B cell (primary cell): ENCODE measurements at regions not wholly inside any gene's neighbourhood (a gene's known extent, or its start where the extent isn't known, plus 50 kb on each side); places are given as distances from the start of the nearest gene placed in this dataset.

ENCODE experiments used
- ATAC-seq: fragments of 200-7000 bp; cut with Tn5 transposase; one replicate; pipeline ENCODE4 v1.10.0; 2021; ENCODE audit warnings: low read depth, mild to moderate bottlenecking, moderate number of reproducible peaks, moderate library complexity
- CTCF ChIA-PET: fragments of 350-600 bp; sonication (Branson Sonifier 250); formaldehyde crosslinking; loops from one replicate; lab custom pipeline; 2021; ENCODE audit warnings: antibody characterized with exemption, inconsistent platforms; lab: Charles Lee
- POLR2A ChIA-PET: fragments of 350-600 bp; sonication (Branson Sonifier 250); formaldehyde crosslinking; loops from one replicate; lab custom pipeline; 2021; ENCODE audit warnings: antibody characterized with exemption; lab: Charles Lee
- DNase-seq: peaks from one replicate; pipeline ENCODE4 v3.0.0; 2013
- H2AFZ ChIP-seq: 2 replicates; pipeline ENCODE4 v1.6.1; 2012; ENCODE audit warnings: mild to moderate bottlenecking, low read depth, low read length; ENCODE audit not compliant: insufficient read depth, poor library complexity, severe bottlenecking
- H3K27ac ChIP-seq, 2 donors: 1 replicate in 1 of 2; 2 replicates in 1 of 2; pipeline ENCODE4 v1.5.1; 2012 to 2013; ENCODE audit warnings: low read length in 2 of 2, mild to moderate bottlenecking in 2 of 2, moderate library complexity in 1 of 2
- H3K27me3 ChIP-seq, 4 experiments: fragments of 200-600 bp in 1 of 4; sonication (generic) in 1 of 4; replicated peaks in 1 of 4; 1 replicate in 2 of 4; 2 replicates in 2 of 4; pipeline versions ENCODE4 v1.6.1 to v1.7.0; 2013 to 2016; ENCODE audit warnings: low read length in 3 of 4, mild to moderate bottlenecking in 2 of 4, mixed read lengths in 1 of 4, moderate library complexity in 1 of 4; ENCODE audit not compliant: insufficient read depth in 4 of 4, control insufficient read depth in 3 of 4; ENCODE audit errors: control extremely low read depth in 1 of 4
- H3K36me3 ChIP-seq, 2 experiments: replicated peaks in 1 of 2; 1 replicate in 1 of 2; 2 replicates in 1 of 2; pipeline versions ENCODE4 v1.6.1 to v1.7.1; 2013; ENCODE audit warnings: low read length in 1 of 2; ENCODE audit not compliant: insufficient read depth in 2 of 2, control insufficient read depth in 1 of 2; ENCODE audit errors: control extremely low read depth in 1 of 2, extremely low read depth in 1 of 2
- H3K4me1 ChIP-seq, 2 donors: fragments of 200-600 bp in 1 of 2; sonication (generic) in 1 of 2; 1 replicate in 1 of 2; 2 replicates in 1 of 2; pipeline versions ENCODE4 v1.5.1 to v1.6.1; 2013 to 2017; ENCODE audit warnings: low read length in 2 of 2; ENCODE audit not compliant: control insufficient read depth in 2 of 2, insufficient read depth in 2 of 2
- H3K4me2 ChIP-seq: replicated peaks from 2 replicates; pipeline ENCODE3; 2012; ENCODE audit warnings: mild to moderate bottlenecking, low read depth, low read length; ENCODE audit not compliant: poor library complexity, severe bottlenecking
- H3K4me3 ChIP-seq, 5 experiments: fragments of 200-600 bp in 1 of 5; sonication (generic) in 1 of 5; 1 replicate in 3 of 5; 2 replicates in 2 of 5; pipeline versions ENCODE4 v1.5.1 to v1.7.0; 2011 to 2016; ENCODE audit warnings: low read length in 4 of 5, mild to moderate bottlenecking in 4 of 5, low read depth in 2 of 5, control low read depth in 1 of 5, moderate library complexity in 1 of 5; ENCODE audit not compliant: insufficient read depth in 1 of 5; ENCODE audit errors: control extremely low read depth in 1 of 5, extremely low read depth in 1 of 5
- H3K79me2 ChIP-seq: fragments of 200-600 bp; sonication (generic); one replicate; pipeline ENCODE4 v1.6.0; 2016; ENCODE audit warnings: low read length; ENCODE audit not compliant: control insufficient read depth, insufficient read depth
- H3K9ac ChIP-seq: fragments of 200-600 bp; sonication (generic); 2 replicates; pipeline ENCODE4 v1.6.1; 2017; ENCODE audit warnings: mild to moderate bottlenecking, low read length, moderate library complexity
- H3K9me3 ChIP-seq, 3 donors: one replicate each; pipeline versions ENCODE4 v1.6.1 to v1.7.1; 2013; ENCODE audit warnings: low read length in 2 of 3; ENCODE audit not compliant: control insufficient read depth in 2 of 3, insufficient read depth in 1 of 3; ENCODE audit errors: control extremely low read depth in 1 of 3
- H4K20me1 ChIP-seq: 2 replicates; pipeline ENCODE4 v1.6.0; 2012; ENCODE audit warnings: mild to moderate bottlenecking, low read length; ENCODE audit not compliant: insufficient read depth, control insufficient read depth, poor library complexity, severe bottlenecking
- H3K27ac Mint-ChIP-seq: one replicate; pipeline ENCODE4 v1.8.0; 2021; ENCODE audit warnings: mixed read lengths
- H3K27me3 Mint-ChIP-seq: one replicate; pipeline ENCODE4 v1.8.0; 2021; ENCODE audit warnings: mixed read lengths
- H3K4me1 Mint-ChIP-seq: one replicate; pipeline ENCODE4 v1.8.0; 2021; ENCODE audit warnings: mixed read lengths
- H3K4me3 Mint-ChIP-seq: one replicate; pipeline ENCODE4 v1.8.0; 2021; ENCODE audit warnings: mixed read lengths
- H3K9me3 Mint-ChIP-seq: one replicate; pipeline ENCODE4 v1.8.0; 2022; ENCODE audit warnings: mixed read lengths; ENCODE audit not compliant: insufficient read depth
- EZH2 ChIP-seq: IDR thresholded peaks from 2 replicates; pipeline ENCODE4 v1.6.1; 2012; ENCODE audit warnings: borderline replicate concordance, low read depth, mild to moderate bottlenecking, moderate library complexity, low read length; ENCODE audit not compliant: insufficient read depth, poor library complexity, severe bottlenecking
- WGBS: methylation state at CpG from one replicate; pipeline ENCODE4 v1.1.5; 2013; ENCODE audit warnings: missing lambda C conversion rate; ENCODE audit not compliant: insufficient coverage; 5-methylcytosine and 5-hydroxymethylcytosine counted together
- intact Hi-C: fragments of 100-400 bp; cut with micrococcal nuclease; formaldehyde crosslinking; loops from one replicate; pipeline ENCODE4 v1.10.0; 2022
- TF ChIP-seq, protein P1 (sequence below): fragments of 200-600 bp; IDR thresholded peaks from one replicate; pipeline ENCODE4 v1.8.0; 2022; ENCODE audit warnings: antibody characterized with exemption, mild to moderate bottlenecking

DNA sequence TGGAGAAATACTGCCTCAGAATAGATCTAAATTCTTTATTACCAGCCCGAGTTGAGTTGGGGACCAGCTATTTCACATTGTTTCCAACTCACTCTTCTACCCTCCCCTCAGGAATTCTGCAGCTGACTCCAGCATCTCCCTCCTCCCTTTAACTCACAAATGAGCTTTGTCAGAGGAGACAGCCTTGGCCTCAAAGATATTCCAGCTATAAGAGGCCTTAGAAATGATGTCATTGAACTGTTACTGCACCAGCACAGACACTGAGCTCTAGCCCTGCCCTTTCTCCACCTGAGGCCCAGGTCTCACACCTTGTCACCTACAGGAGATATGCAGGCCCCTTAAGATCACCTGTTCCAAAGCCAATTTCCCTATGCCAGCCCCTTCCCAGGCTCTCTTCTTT, 78.4 kb upstream of the ATP10B start:
- ATAC-seq (no peak), DNase-seq (no peak)
- intact Hi-C loops, result no loop called here
- H3K9ac ChIP-seq, result no peak overlapping the region
- peaks cover 0 to 14% (median 0%) of the 10 kb centered on the region in 3 donors for H3K9me3 ChIP-seq
- no peaks in the 10 kb centered on the region for H3K79me2 ChIP-seq
- Mint-ChIP-seq H3K4me3 (no peak overlapping the region), H3K27ac (no peak overlapping the region), H3K27me3 (no peaks in the 10 kb centered on the region), H3K9me3 (no peaks in the 10 kb centered on the region), H3K4me1 (no peaks in the 10 kb centered on the region)
- WGBS, result 45% methylated on average over 1 of the region's 1 CpG
- no peaks in the 10 kb centered on the region for H4K20me1 ChIP-seq
- H3K36me3 ChIP-seq, result no peaks in the 10 kb centered on the region
- H3K4me3 ChIP-seq, result no peak overlapping the region
- CTCF ChIA-PET, result no interaction called here
- H3K4me2 ChIP-seq, result no peak overlapping the region
- no peaks in the 10 kb centered on the region for H3K4me1 ChIP-seq
- TF ChIP-seq, protein P1, sequence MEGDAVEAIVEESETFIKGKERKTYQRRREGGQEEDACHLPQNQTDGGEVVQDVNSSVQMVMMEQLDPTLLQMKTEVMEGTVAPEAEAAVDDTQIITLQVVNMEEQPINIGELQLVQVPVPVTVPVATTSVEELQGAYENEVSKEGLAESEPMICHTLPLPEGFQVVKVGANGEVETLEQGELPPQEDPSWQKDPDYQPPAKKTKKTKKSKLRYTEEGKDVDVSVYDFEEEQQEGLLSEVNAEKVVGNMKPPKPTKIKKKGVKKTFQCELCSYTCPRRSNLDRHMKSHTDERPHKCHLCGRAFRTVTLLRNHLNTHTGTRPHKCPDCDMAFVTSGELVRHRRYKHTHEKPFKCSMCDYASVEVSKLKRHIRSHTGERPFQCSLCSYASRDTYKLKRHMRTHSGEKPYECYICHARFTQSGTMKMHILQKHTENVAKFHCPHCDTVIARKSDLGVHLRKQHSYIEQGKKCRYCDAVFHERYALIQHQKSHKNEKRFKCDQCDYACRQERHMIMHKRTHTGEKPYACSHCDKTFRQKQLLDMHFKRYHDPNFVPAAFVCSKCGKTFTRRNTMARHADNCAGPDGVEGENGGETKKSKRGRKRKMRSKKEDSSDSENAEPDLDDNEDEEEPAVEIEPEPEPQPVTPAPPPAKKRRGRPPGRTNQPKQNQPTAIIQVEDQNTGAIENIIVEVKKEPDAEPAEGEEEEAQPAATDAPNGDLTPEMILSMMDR, result no peak
- TF ChIP-seq EZH2, result no peak
- H3K27me3 ChIP-seq, result no peaks in the 10 kb centered on the region
- POLR2A ChIA-PET, result no interaction called here
- no peak overlapping the region for H2AFZ ChIP-seq
- H3K27ac ChIP-seq, result no peak overlapping the region

DNA sequence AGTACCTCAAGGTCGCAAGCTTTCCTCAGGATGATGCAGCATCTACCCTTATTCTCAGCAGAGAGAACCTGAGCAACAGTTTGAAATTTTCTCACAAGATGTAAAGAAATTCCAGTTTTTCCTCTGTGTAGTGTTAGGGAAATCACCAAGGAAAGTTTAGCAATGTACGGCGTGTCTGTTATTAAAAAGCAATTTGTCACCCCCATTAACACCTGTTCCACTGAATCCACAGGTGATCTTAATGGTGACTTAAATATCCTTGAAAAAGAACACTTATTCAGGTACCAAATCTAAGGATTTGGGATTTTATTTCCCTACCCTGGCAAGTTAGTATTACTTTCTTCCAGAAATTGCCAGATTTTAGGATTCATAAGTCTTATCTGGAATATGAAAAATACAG, 77.9 kb upstream of the ATP10B start:
- 80% methylated on average over 1 of the region's 3 CpGs for WGBS
- H4K20me1 ChIP-seq, result no peaks in the 10 kb centered on the region
- no peak overlapping the region for H3K4me2 ChIP-seq
- no peak overlapping the region for H3K27ac Mint-ChIP-seq
- H3K9me3 Mint-ChIP-seq, result no peaks in the 10 kb centered on the region
- H3K4me1 Mint-ChIP-seq, result no peaks in the 10 kb centered on the region
- no peaks in the 10 kb centered on the region for H3K27me3 Mint-ChIP-seq
- no peaks in the 10 kb centered on the region for H3K36me3 ChIP-seq
- no peaks in the 10 kb centered on the region for H3K4me1 ChIP-seq
- no peaks in the 10 kb centered on the region for H3K27me3 ChIP-seq
- H3K9me3 ChIP-seq, result peaks cover 0 to 14% (median 0%) of the 10 kb centered on the region in 3 donors
- no peak overlapping the region for H3K4me3 Mint-ChIP-seq
- intact Hi-C loops, result no loop called here
- DNase-seq (no peak), ATAC-seq (no peak)
- H3K27ac ChIP-seq, result no peak overlapping the region
- H3K9ac ChIP-seq, result no peak overlapping the region
- POLR2A ChIA-PET, result no interaction called here
- H3K4me3 ChIP-seq, result no peak overlapping the region
- TF ChIP-seq, protein P1, result no peak
- no peak for TF ChIP-seq EZH2
- CTCF ChIA-PET, result no interaction called here
- H3K79me2 ChIP-seq, result no peaks in the 10 kb centered on the region
- H2AFZ ChIP-seq, result no peak overlapping the region
